ENCODE measurements at regions not wholly inside any gene's neighbourhood (a gene's known extent, or its start where the extent isn't known, plus 50 kb on each side); places are given as distances from the start of the nearest gene placed in this dataset.

GRCh38 chr1:165011991-165012531 lies 344.5 kb downstream of the LMX1A start:
- Mint-ChIP-seq H3K4me1 (no peaks in the 10 kb centered on the region), H3K27me3 (ENCODE audit: insufficient read depth, low read depth, poor library complexity) (no peaks in the 10 kb centered on the region), H3K4me3 (no peak overlapping the region), H3K36me3 (ENCODE audit: low read depth) (no peaks in the 10 kb centered on the region), H3K27ac (no peak overlapping the region), H3K9me3 (peaks cover 6% of the 10 kb centered on the region; the same call in 2 of the 3 replicates)
- H3K4me2 ChIP-seq = no peak overlapping the region
- ATAC-seq = no peak
- H3K4me3 ChIP-seq = no peak overlapping the region
- no peaks in the 10 kb centered on the region for H4K20me1 ChIP-seq (replicated peaks; ENCODE audit: insufficient read depth)
- no peak for DNase-seq (ENCODE audit: low spot score)
- H3K27me3 ChIP-seq (ENCODE audit: insufficient read depth) = no peaks in the 10 kb centered on the region
- no peak overlapping the region for H3K27ac ChIP-seq (ENCODE audit: low read depth)
- H3K36me3 ChIP-seq (ENCODE audit: insufficient read depth) = no peaks in the 10 kb centered on the region
- H3K9me2 ChIP-seq (ENCODE audit: insufficient read depth) = no peaks in the 10 kb centered on the region
- TF ChIP-seq EZH2phosphoT487 (IDR thresholded peaks at IDR 0.05; ENCODE audit: unreplicated experiment) (no peak), ZNF114 (CRISPR knock-in tag; IDR thresholded peaks at IDR 0.05) (no peak), NANOG (IDR thresholded peaks at IDR 0.05; ENCODE audit: borderline replicate concordance) (no peak), REST (IDR thresholded peaks at IDR 0.05; ENCODE audit: unreplicated experiment) (no peak), EZH2 (IDR thresholded peaks at IDR 0.05; ENCODE audit: low read depth, unreplicated experiment) (no peak), ZNF331 (CRISPR knock-in tag; IDR thresholded peaks at IDR 0.05; ENCODE audit: low read depth) (no peak), POLR2AphosphoS5 (IDR thresholded peaks at IDR 0.05; ENCODE audit: low read depth) (no peak), ETS1 (IDR thresholded peaks at IDR 0.05) (no peak), CTCF (conservative IDR thresholded peaks at IDR 0.05; ENCODE audit: low read depth in 2 of 2) (no peak), ZNF462 (CRISPR knock-in tag; IDR thresholded peaks at IDR 0.05) (no peak), CREB1 (CRISPR knock-in tag; IDR thresholded peaks at IDR 0.05; ENCODE audit: low read depth) (no peak), STAT1 (IDR thresholded peaks at IDR 0.05; ENCODE audit: unreplicated experiment) (no peak), JUNB (IDR thresholded peaks at IDR 0.05; ENCODE audit: unreplicated experiment) (no peak)
- H2AFZ ChIP-seq = no peak overlapping the region
- no peaks in the 10 kb centered on the region for H3K4me1 ChIP-seq (ENCODE audit: insufficient read depth)
- H3K79me2 ChIP-seq (replicated peaks; ENCODE audit: insufficient read depth) = no peaks in the 10 kb centered on the region
- H3F3A ChIP-seq (replicated peaks; ENCODE audit: low read depth) = no peaks in the 10 kb centered on the region

Data from GM23338 (cell line).